ENCODE measurements at regions not wholly inside any gene's neighbourhood (a gene's known extent, or its start where the extent isn't known, plus 50 kb on each side); places are given as distances from the start of the nearest gene placed in this dataset.

GRCh38 chr19:28076628-28077027, 1136.3 kb downstream of the UQCRFS1 start:
- ATAC-seq = no peak
- Histone ChIP-seq H3K9me3 (no peaks in the 10 kb centered on the region), H3K36me3 (ENCODE audit: insufficient read depth in 1 of 2, low read depth in 1 of 2) (no peaks in the 10 kb centered on the region), H3K27me3 (ENCODE audit: insufficient read depth in 3 of 3, low read length in 2 of 3) (no peaks in the 10 kb centered on the region), H3K4me1 (no peaks in the 10 kb centered on the region), H3K27ac (no peak overlapping the region), H3K4me3 (no peak overlapping the region)
- intact Hi-C loops (cut with DNase I) = no loop called here
- no peak for DNase-seq
- WGBS, 3 donors = 88 to 91% (median 88%) methylated on average over 4 of the region's 4 CpGs
- no peak for TF ChIP-seq CTCF (IDR thresholded peaks at IDR 0.05)

DNA sequence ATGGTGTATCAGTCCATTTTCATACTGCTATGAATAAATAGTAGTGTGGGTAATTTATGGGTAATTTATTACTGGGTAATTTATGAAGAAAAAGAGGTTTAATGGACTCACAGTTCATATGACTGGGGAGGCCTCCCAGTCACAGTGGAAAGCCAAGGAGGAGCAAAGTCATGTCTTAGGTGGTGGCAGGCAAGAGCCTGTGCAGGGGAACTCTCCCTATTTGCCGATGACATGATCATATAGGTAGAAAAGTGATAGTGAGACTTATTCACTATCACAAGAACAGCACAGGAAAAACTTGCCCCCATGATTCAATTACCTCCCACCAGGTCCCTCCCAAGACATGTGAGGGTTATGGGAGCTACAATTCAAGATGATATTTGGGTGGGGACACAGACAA, 1137.7 kb downstream of the UQCRFS1 start:
- TF ChIP-seq CTCF (IDR thresholded peaks at IDR 0.05) = no peak
- DNase-seq (no peak), ATAC-seq (no peak)
- no peaks in the 10 kb centered on the region for H3K36me3 ChIP-seq (ENCODE audit: insufficient read depth in 1 of 2, low read depth in 1 of 2)
- no peak overlapping the region for H3K4me3 ChIP-seq
- H3K27me3 ChIP-seq (ENCODE audit: insufficient read depth in 3 of 3, low read length in 2 of 3) = no peaks in the 10 kb centered on the region
- intact Hi-C loops (cut with DNase I) = no loop called here
- no peaks in the 10 kb centered on the region for H3K9me3 ChIP-seq
- no peak overlapping the region for H3K27ac ChIP-seq
- H3K4me1 ChIP-seq = no peaks in the 10 kb centered on the region
- 82 to 90% (median 90%) methylated on average over 1 of the region's 1 CpG for WGBS, 3 donors

GRCh38 chr19:28074773-28075172, 1138.2 kb downstream of the UQCRFS1 start:
- no peak for ATAC-seq
- no peak for DNase-seq
- no peak overlapping the region for H3K27ac ChIP-seq
- 64 to 93% (median 82%) methylated on average over 2 of the region's 2 CpGs for WGBS, 3 donors
- H3K9me3 ChIP-seq = no peaks in the 10 kb centered on the region
- no peak for TF ChIP-seq CTCF (IDR thresholded peaks at IDR 0.05)
- H3K4me3 ChIP-seq = no peak overlapping the region
- H3K27me3 ChIP-seq (ENCODE audit: insufficient read depth in 3 of 3, low read length in 2 of 3) = no peaks in the 10 kb centered on the region
- intact Hi-C loops (cut with DNase I) = no loop called here
- H3K36me3 ChIP-seq (ENCODE audit: insufficient read depth in 1 of 2, low read depth in 1 of 2) = no peaks in the 10 kb centered on the region
- H3K4me1 ChIP-seq = no peaks in the 10 kb centered on the region

DNA sequence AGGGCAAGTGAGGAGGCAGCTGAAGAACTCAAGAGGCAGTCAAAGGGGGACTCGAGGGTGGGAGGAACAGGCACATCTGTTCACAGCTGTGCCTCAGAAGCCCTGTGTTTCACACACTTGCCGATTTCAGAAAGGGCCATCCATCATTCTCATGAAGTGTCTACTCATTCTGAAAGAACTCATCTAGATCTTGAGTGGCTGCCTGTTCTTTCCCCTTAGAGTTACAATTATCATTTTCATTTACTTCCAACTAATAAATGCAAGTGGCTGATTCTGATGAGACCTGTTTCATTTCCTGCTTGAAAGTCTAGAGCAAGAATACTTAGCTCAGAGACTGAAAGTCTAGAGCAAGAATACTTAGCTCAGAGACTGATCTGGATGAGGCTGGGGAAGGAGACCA, 1145.1 kb downstream of the UQCRFS1 start:
- 12 to 30% (median 13%) methylated on average over 2 of the region's 2 CpGs for WGBS, 3 donors
- intact Hi-C loops (cut with DNase I) = no loop called here
- Histone ChIP-seq H3K27ac (no peak overlapping the region), H3K36me3 (ENCODE audit: insufficient read depth in 1 of 2, low read depth in 1 of 2) (no peaks in the 10 kb centered on the region), H3K4me3 (no peak overlapping the region), H3K27me3 (ENCODE audit: insufficient read depth in 3 of 3, low read length in 2 of 3) (no peaks in the 10 kb centered on the region), H3K9me3 (no peaks in the 10 kb centered on the region), H3K4me1 (no peaks in the 10 kb centered on the region)
- ATAC-seq = no peak
- no peak for DNase-seq
- TF ChIP-seq CTCF (IDR thresholded peaks at IDR 0.05) = no peak

DNA sequence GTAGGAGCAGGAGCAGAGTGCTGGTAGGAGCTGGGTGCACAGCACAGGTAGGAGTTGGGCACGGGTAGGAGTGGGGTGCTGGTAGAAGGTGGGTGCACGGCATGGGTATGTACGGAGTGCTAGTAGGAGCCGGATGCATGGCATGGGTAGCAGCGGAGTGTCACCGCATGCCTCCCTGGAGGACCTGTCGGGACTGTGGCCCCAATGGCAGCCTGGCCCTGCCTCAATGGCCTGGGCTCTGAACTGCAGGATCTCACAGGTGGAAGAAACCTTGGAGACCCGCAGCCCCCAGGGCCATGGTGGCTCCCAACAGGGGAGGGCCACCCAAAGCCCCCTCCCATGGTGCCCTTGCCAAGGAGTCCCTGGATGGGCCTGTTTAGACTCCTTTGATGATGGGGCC, 1146.0 kb downstream of the UQCRFS1 start:
- no peaks in the 10 kb centered on the region for H3K4me1 ChIP-seq
- no peak overlapping the region for H3K27ac ChIP-seq
- ATAC-seq (no peak), DNase-seq (no peak)
- no peak overlapping the region for H3K4me3 ChIP-seq
- H3K36me3 ChIP-seq (ENCODE audit: insufficient read depth in 1 of 2, low read depth in 1 of 2) = no peaks in the 10 kb centered on the region
- WGBS, 3 donors = 91 to 97% (median 97%) methylated on average over 7 to 8 of the region's 8 CpGs
- intact Hi-C loops (cut with DNase I) = no loop called here
- TF ChIP-seq CTCF (IDR thresholded peaks at IDR 0.05) = no peak
- no peaks in the 10 kb centered on the region for H3K27me3 ChIP-seq (ENCODE audit: insufficient read depth in 3 of 3, low read length in 2 of 3)
- no peaks in the 10 kb centered on the region for H3K9me3 ChIP-seq

All from psoas muscle (tissue), 7 donors.